Epithelial cell of esophagus (primary cell): ENCODE measurements at regions not wholly inside any gene's neighbourhood (a gene's known extent, or its start where the extent isn't known, plus 50 kb on each side); places are given as distances from the start of the nearest gene placed in this dataset.
"Not testable (repeated sequence)": the region's sequence is repeated elsewhere in the genome, so short reads cannot be mapped to it uniquely, and the experiment has no call there.

Experiments used
- DNase-seq: peaks from one replicate; pipeline ENCODE4 v3.0.0; 2010; ENCODE audit warnings: low read depth
- H3K4me3 ChIP-seq: 2 replicates; pipeline ENCODE4 v1.5.1; 2011; ENCODE audit warnings: mild to moderate bottlenecking, low read length, control low read depth
- CTCF ChIP-seq: IDR thresholded peaks from 2 replicates; pipeline ENCODE4 v1.5.1; 2011; ENCODE audit warnings: low read depth, mild to moderate bottlenecking, low read length, control low read depth, inconsistent platforms; ENCODE audit not compliant: insufficient read depth; ENCODE audit errors: missing control alignments

GRCh38 chr20:5470458-5470857, 140.3 kb downstream of the GPCPD1 start:
- H3K4me3 ChIP-seq, result no peak overlapping the region
- TF ChIP-seq CTCF, result no peak
- DNase-seq, result no peak

GRCh38 chr20:5469111-5469510, 141.7 kb downstream of the GPCPD1 start:
- no peak for TF ChIP-seq CTCF
- DNase-seq, result no peak
- no peak overlapping the region for H3K4me3 ChIP-seq

- TF ChIP-seq CTCF, result no peak
- no peak for DNase-seq
- H3K4me3 ChIP-seq, result no peak overlapping the region
These were observed 143.7 kb downstream of the GPCPD1 start for GRCh38 chr20:5467086-5467485.

GRCh38 chr20:5465604-5465927, 145.2 kb downstream of the GPCPD1 start:
- TF ChIP-seq CTCF, result no peak
- DNase-seq, result no peak
- no peak overlapping the region for H3K4me3 ChIP-seq

GRCh38 chr20:5464901-5465603, 145.8 kb downstream of the GPCPD1 start:
- DNase-seq, result no peak
- H3K4me3 ChIP-seq, result no peak overlapping the region
- no peak for TF ChIP-seq CTCF

- no peak for DNase-seq
These were observed 146.4 kb upstream of the PROKR2 start for GRCh38 chr20:5463007-5463686.

GRCh38 chr20:5453745-5454144, 137.0 kb upstream of the PROKR2 start:
- DNase-seq, result not testable (repeated sequence)

More at GRCh38 chr20:5463007-5463686, 146.4 kb upstream of the PROKR2 start:
- no peak overlapping the region for H3K4me3 ChIP-seq
- TF ChIP-seq CTCF, result no peak

GRCh38 chr20:5453316-5453715, 136.6 kb upstream of the PROKR2 start:
- H3K4me3 ChIP-seq, DNase-seq: not testable (repeated sequence)

More at GRCh38 chr20:5453745-5454144, 137.0 kb upstream of the PROKR2 start:
- not testable (repeated sequence) for H3K4me3 ChIP-seq

- H3K4me3 ChIP-seq, result not testable (repeated sequence)
These were observed 135.9 kb upstream of the PROKR2 start for GRCh38 chr20:5452691-5453090.

GRCh38 chr20:5452286-5452685, 135.5 kb upstream of the PROKR2 start:
- DNase-seq, H3K4me3 ChIP-seq: not testable (repeated sequence)

More at GRCh38 chr20:5452691-5453090, 135.9 kb upstream of the PROKR2 start:
- not testable (repeated sequence) for DNase-seq
